HCT116 (cell line): ENCODE measurements at regions not wholly inside any gene's neighbourhood (a gene's known extent, or its start where the extent isn't known, plus 50 kb on each side); places are given as distances from the start of the nearest gene placed in this dataset.

Source experiments
- ATAC-seq: fragments of 200-7000 bp; cut with Tn5 transposase; 2 replicates; pipeline ENCODE4 v1.9.1; 2020; ENCODE audit warnings: mild to moderate bottlenecking, moderate library complexity
- BruUV-seq: library from RNA; stranded (reverse); fragments of 400-500 nt; replicated peaks from 2 replicates; lab custom pipeline; 2021; lab: Mats Ljungman, UMichigan
- CTCF ChIA-PET: fragments of 300-600 bp; sonication (Branson Sonifier 250); formaldehyde crosslinking; loops from one replicate; lab custom pipeline; 2021; ENCODE audit warnings: antibody characterized with exemption; lab: Charles Lee
- POLR2A ChIA-PET: fragments of 300-600, 350-600 bp; sonication (Branson Sonifier 250); formaldehyde crosslinking; loops from one replicate; lab custom pipeline; 2021; ENCODE audit warnings: antibody characterized with exemption; lab: Charles Lee
- RAD21 ChIA-PET, 2 experiments: fragments of 300-600 bp; sonication (Branson Sonifier 250); formaldehyde crosslinking; loops; one replicate each; lab custom pipeline; 2023; ENCODE audit warnings: low total read pairs in 2 of 2; ENCODE audit not compliant: uncharacterized antibody in 2 of 2, unreplicated experiment in 2 of 2, low non-redundant PET in 1 of 2; lab: Charles Lee
- DNase-seq: peaks from one replicate; pipeline ENCODE4 v3.0.0-alpha.2; 2010; ENCODE audit warnings: low read depth, low spot score
- H2AFZ ChIP-seq: fragments of 200-600 bp; shearing (Covaris generic), sonication (generic); 2 replicates; pipeline ENCODE4 v1.6.1; 2017; ENCODE audit warnings: low read depth, mixed run types, mixed read lengths, antibody characterized with exemption, low read length; ENCODE audit not compliant: poor library complexity, severe bottlenecking
- H3K27ac ChIP-seq: 2 replicates; pipeline ENCODE4 v1.5.1; 2012; ENCODE audit warnings: low read depth, low read length
- H3K27me3 ChIP-seq: fragments of 200-600 bp; sonication (generic); 2 replicates; pipeline ENCODE4 v1.6.1; 2016; ENCODE audit warnings: mixed run types, low read length, mixed read lengths; ENCODE audit not compliant: insufficient read depth
- H3K36me3 ChIP-seq, 2 experiments: fragments of 200-500 bp in 1 of 2; fragments of 200-600 bp in 1 of 2; sonication (Bioruptor generic) in 1 of 2; sonication (generic) in 1 of 2; 2 replicates each; pipeline versions ENCODE4 v1.5.1 to v1.6.1; 2014 to 2016; ENCODE audit warnings: low read length in 2 of 2, inconsistent platforms in 1 of 2, mixed read lengths in 1 of 2, mixed run types in 1 of 2; ENCODE audit not compliant: insufficient read depth in 2 of 2, control insufficient read depth in 1 of 2
- H3K4me1 ChIP-seq, 2 experiments: fragments of 200-600 bp in 1 of 2; sonication (generic) in 1 of 2; 2 replicates each; pipeline versions ENCODE4 v1.5.1 to v1.6.1; 2012 to 2017; ENCODE audit warnings: low read length in 2 of 2, inconsistent platforms in 1 of 2, mild to moderate bottlenecking in 1 of 2, mixed read lengths in 1 of 2, mixed run types in 1 of 2, moderate library complexity in 1 of 2; ENCODE audit not compliant: insufficient read depth in 2 of 2, control insufficient read depth in 1 of 2
- H3K4me2 ChIP-seq: fragments of 200-600 bp; sonication (generic); 2 replicates; pipeline ENCODE4 v1.6.1; 2017; ENCODE audit warnings: mixed run types, low read length, mixed read lengths
- H3K4me3 ChIP-seq, 2 experiments: fragments of 200-600 bp in 1 of 2; sonication (generic) in 1 of 2; replicated peaks in 1 of 2; 2 replicates each; pipeline ENCODE4 v1.5.1; 2011 to 2016; ENCODE audit warnings: low read length in 2 of 2, control low read depth in 1 of 2, low read depth in 1 of 2, mild to moderate bottlenecking in 1 of 2, mixed read lengths in 1 of 2, mixed run types in 1 of 2
- H3K79me2 ChIP-seq: fragments of 200-600 bp; sonication (generic); 2 replicates; pipeline ENCODE4 v1.6.1; 2017; ENCODE audit warnings: mild to moderate bottlenecking, mixed run types, low read length, moderate library complexity, mixed read lengths; ENCODE audit not compliant: insufficient read depth
- H3K9ac ChIP-seq: fragments of 200-600 bp; sonication (generic); 2 replicates; pipeline ENCODE4 v1.6.1; 2016; ENCODE audit warnings: low read length, mixed read lengths
- H3K9me2 ChIP-seq: fragments of 200-600 bp; sonication (generic), shearing (Covaris generic); 2 replicates; pipeline ENCODE4 v1.6.1; 2017; ENCODE audit warnings: mixed run types, mild to moderate bottlenecking, moderate library complexity; ENCODE audit not compliant: insufficient read depth
- H3K9me3 ChIP-seq, 2 experiments: fragments of 200-500 bp in 1 of 2; fragments of 200-600 bp in 1 of 2; sonication (Bioruptor generic) in 1 of 2; sonication (generic) in 1 of 2; 2 replicates each; pipeline ENCODE4 v1.6.1; 2014 to 2017; ENCODE audit warnings: low read length in 2 of 2, mixed read lengths in 2 of 2, inconsistent platforms in 1 of 2, low read depth in 1 of 2, mild to moderate bottlenecking in 1 of 2, mixed run types in 1 of 2, moderate library complexity in 1 of 2; ENCODE audit not compliant: control insufficient read depth in 1 of 2, insufficient read depth in 1 of 2
- H4K20me1 ChIP-seq: fragments of 200-600 bp; sonication (generic), shearing (Covaris generic); 2 replicates; pipeline ENCODE4 v1.6.1; 2017; ENCODE audit warnings: mixed run types, mild to moderate bottlenecking, moderate library complexity; ENCODE audit not compliant: insufficient read depth
- ATF3 ChIP-seq: IDR thresholded peaks from 2 replicates; pipeline ENCODE4 v1.6.1; 2012
- CTCF ChIP-seq, 3 experiments: fragments of 200-600 bp in 1 of 3; sonication (generic) in 1 of 3; IDR thresholded peaks in 2 of 3; conservative IDR thresholded peaks in 1 of 3; 2 replicates each; pipeline ENCODE4 v1.5.1; 2012 to 2017; ENCODE audit warnings: low read depth in 2 of 3, low read length in 2 of 3, antibody characterized with exemption in 1 of 3, borderline replicate concordance in 1 of 3, control low read depth in 1 of 3, mild to moderate bottlenecking in 1 of 3, mixed read lengths in 1 of 3, mixed run types in 1 of 3, moderate library complexity in 1 of 3; ENCODE audit not compliant: insufficient read depth in 1 of 3
- ELF1 ChIP-seq: IDR thresholded peaks from 2 replicates; pipeline ENCODE4 v1.6.1; 2012; ENCODE audit warnings: low read depth, borderline replicate concordance
- MAX ChIP-seq: IDR thresholded peaks from 2 replicates; pipeline ENCODE4 v1.6.1; 2012
- POLR2AphosphoS5 ChIP-seq: IDR thresholded peaks from 2 replicates; pipeline ENCODE4 v1.6.1; 2011; ENCODE audit warnings: mild to moderate bottlenecking, low read depth, low read length, moderate library complexity
- SRF ChIP-seq: IDR thresholded peaks from 2 replicates; pipeline ENCODE4 v1.6.1; 2012; ENCODE audit warnings: low read depth
- TCF7L2 ChIP-seq: IDR thresholded peaks from 2 replicates; pipeline ENCODE4 v1.7.0; 2011; ENCODE audit warnings: borderline replicate concordance, inconsistent platforms; ENCODE audit not compliant: insufficient read depth, insufficient read length; ENCODE audit errors: extremely low read depth
- intact Hi-C: fragments of 100-400 bp; cut with micrococcal nuclease; formaldehyde crosslinking; loops from 2 replicates; pipeline ENCODE4 v1.10.0; 2022

GRCh38 chr4:124253080-124253479 lies 459.5 kb downstream of the ANKRD50 start:
- H2AFZ ChIP-seq: no peak overlapping the region
- ChIA-PET CTCF (no interaction called here), RAD21 (no interaction called here), POLR2A (no interaction called here)
- H3K36me3 ChIP-seq: no peaks in the 10 kb centered on the region
- no peak overlapping the region for H3K4me3 ChIP-seq
- H3K4me1 ChIP-seq: no peaks in the 10 kb centered on the region
- no peak for ATAC-seq
- no TSS peak for BruUV-seq
- no peak for DNase-seq
- H3K9me2 ChIP-seq: no peaks in the 10 kb centered on the region
- no peaks in the 10 kb centered on the region for H4K20me1 ChIP-seq
- TF ChIP-seq SRF (no peak), ATF3 (no peak), MAX (no peak), TCF7L2 (no peak), CTCF (IDR thresholded peaks at IDR 0.05 in 2 of 3, conservative IDR thresholded peaks at IDR 0.05 in 1 of 3; ENCODE audit: borderline replicate concordance in 1 of 3, insufficient read depth in 1 of 3, low read depth in 2 of 3, low read length in 2 of 3) (no peak), POLR2AphosphoS5 (no peak), ELF1 (no peak)
- no peak overlapping the region for H3K27ac ChIP-seq
- H3K4me2 ChIP-seq: no peak overlapping the region
- H3K27me3 ChIP-seq: no peaks in the 10 kb centered on the region
- intact Hi-C loops: no loop called here
- H3K9ac ChIP-seq: no peak overlapping the region
- no peaks in the 10 kb centered on the region for H3K9me3 ChIP-seq
- no peaks in the 10 kb centered on the region for H3K79me2 ChIP-seq
